AG04449 (cell line): ENCODE measurements at regions not wholly inside any gene's neighbourhood (a gene's known extent, or its start where the extent isn't known, plus 50 kb on each side); places are given as distances from the start of the nearest gene placed in this dataset.
"Not testable (repeated sequence)": the region's sequence is repeated elsewhere in the genome, so short reads cannot be mapped to it uniquely, and the experiment has no call there.

ENCODE experiments used
- CTCF ChIA-PET: fragments of 350-600 bp; formaldehyde crosslinking; extraction: SDS; loops from one replicate; lab custom pipeline; 2021; ENCODE audit warnings: antibody characterized with exemption; lab: Yijun Ruan, JAX
- POLR2A ChIA-PET: fragments of 400-600, 350-600 bp; formaldehyde crosslinking; extraction: SDS; loops from one replicate; lab custom pipeline; 2020; ENCODE audit warnings: antibody characterized with exemption, inconsistent platforms; lab: Yijun Ruan, JAX
- DNase-seq: peaks from one replicate; pipeline ENCODE4 v3.0.0-alpha.2; 2010; ENCODE audit warnings: low read depth, low spot score
- H3K4me3 ChIP-seq: 2 replicates; pipeline ENCODE4 v1.5.1; 2011; ENCODE audit warnings: low read depth, mild to moderate bottlenecking, control low read depth, low read length
- CTCF ChIP-seq: IDR thresholded peaks from one replicate; pipeline ENCODE4 v1.5.1; 2011; ENCODE audit warnings: mild to moderate bottlenecking, moderate library complexity, low read length, control low read depth, inconsistent platforms; ENCODE audit not compliant: insufficient read depth; ENCODE audit errors: missing control alignments

- H3K4me3 ChIP-seq = no peak overlapping the region
- ChIA-PET CTCF (no interaction called here), POLR2A (no interaction called here)
- no peak for DNase-seq
- TF ChIP-seq CTCF = no peak
Observed at GRCh38 chr20:54995011-54995410, 519.6 kb downstream of the DOK5 start.

GRCh38 chr20:54985091-54985490 lies 509.7 kb downstream of the DOK5 start:
- no peak for TF ChIP-seq CTCF
- H3K4me3 ChIP-seq = no peak overlapping the region
- ChIA-PET CTCF (no interaction called here), POLR2A (no interaction called here)
- no peak for DNase-seq

- POLR2A ChIA-PET = no interaction called here
- no peak for DNase-seq
- no peak overlapping the region for H3K4me3 ChIP-seq
- TF ChIP-seq CTCF = no peak
- CTCF ChIA-PET = no interaction called here
Observed at GRCh38 chr20:54984104-54984448, 508.7 kb downstream of the DOK5 start.

- POLR2A ChIA-PET, CTCF ChIA-PET, DNase-seq, H3K4me3 ChIP-seq: not testable (repeated sequence)
Observed at GRCh38 chr20:54983394-54984103, 508.2 kb downstream of the DOK5 start.

- DNase-seq = no peak
- ChIA-PET CTCF (no interaction called here), POLR2A (no interaction called here)
- no peak for TF ChIP-seq CTCF
- no peak overlapping the region for H3K4me3 ChIP-seq
Observed at GRCh38 chr20:54981175-54981574, 505.8 kb downstream of the DOK5 start.

- POLR2A ChIA-PET = no interaction called here
- H3K4me3 ChIP-seq = no peak overlapping the region
- TF ChIP-seq CTCF = no peak
- CTCF ChIA-PET = no interaction called here
- DNase-seq = no peak
Observed at GRCh38 chr20:54980103-54980960, 504.9 kb downstream of the DOK5 start.
